ENCODE measurements at regions not wholly inside any gene's neighbourhood (a gene's known extent, or its start where the extent isn't known, plus 50 kb on each side); places are given as distances from the start of the nearest gene placed in this dataset.
"Not testable (repeated sequence)": the region's sequence is repeated elsewhere in the genome, so short reads cannot be mapped to it uniquely, and the experiment has no call there.

DNA sequence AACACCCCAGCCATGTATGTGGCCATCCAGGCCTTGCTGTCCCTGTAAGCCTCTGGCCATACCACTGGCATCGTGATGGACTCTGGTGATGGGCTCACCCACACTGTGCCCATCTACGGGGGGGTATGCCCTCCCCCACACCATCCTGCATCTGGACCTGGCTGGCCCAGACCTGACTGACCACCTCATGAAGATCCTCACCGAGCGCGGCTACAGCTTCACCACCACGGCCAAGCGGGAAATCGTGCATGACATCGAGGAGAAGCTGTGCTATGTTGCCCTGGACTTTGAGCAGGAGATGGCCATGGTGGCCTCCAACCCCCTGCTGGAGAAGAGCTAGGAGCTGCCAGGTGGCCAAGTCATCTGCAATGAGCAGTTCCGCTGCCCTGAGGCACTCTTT is 80.4 kb upstream of the ZCCHC2 start:
- DNase-seq (ENCODE audit: low spot score): no peak

DNA sequence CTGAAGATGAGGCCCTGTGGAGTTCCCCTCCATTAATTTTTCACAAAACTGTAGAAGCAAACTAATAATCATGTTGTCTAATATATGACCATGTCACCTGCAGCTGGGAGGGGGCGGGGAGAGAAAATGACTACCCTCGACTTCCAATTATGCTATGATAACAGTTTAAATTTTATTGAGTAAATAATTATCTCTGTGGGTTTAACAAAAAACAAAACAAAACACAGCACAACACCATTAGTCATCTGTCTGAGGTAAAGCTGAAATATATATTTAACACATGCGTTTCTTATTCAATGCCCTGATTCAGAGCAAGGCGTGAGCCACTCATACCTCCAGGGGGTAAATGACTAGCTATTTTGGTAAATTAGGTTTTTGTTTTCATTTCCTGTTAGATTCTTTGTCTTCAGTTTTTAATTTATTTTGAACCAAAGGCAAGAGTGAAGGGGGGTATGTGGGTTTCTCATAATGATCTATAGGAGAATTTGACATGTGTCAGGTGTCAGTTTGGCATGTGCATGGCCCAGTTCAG is 77.4 kb upstream of the ZCCHC2 start:
- DNase-seq (ENCODE audit: low spot score): no peak

DNA sequence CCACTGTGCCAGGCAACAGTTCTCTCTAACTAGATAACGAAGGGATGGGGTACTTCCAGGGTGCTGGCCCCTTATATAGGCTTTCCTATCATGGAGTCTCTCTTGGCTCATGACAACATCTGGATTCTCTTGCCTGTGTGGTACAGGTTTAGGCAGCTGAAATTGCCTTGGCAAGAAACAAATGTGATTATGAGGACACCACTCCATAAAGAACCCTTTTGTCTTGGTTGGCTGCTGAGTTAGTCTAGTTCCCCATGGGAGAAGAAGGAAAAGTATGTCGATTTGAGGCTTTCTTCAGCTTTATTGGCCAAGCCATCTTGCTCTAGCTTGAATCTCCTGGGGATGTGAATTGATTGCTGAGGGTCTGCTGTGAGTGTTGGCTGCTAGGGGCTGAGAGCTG is 76.3 kb upstream of the ZCCHC2 start:
- DNase-seq (ENCODE audit: low spot score): peak; percentile 50

DNA sequence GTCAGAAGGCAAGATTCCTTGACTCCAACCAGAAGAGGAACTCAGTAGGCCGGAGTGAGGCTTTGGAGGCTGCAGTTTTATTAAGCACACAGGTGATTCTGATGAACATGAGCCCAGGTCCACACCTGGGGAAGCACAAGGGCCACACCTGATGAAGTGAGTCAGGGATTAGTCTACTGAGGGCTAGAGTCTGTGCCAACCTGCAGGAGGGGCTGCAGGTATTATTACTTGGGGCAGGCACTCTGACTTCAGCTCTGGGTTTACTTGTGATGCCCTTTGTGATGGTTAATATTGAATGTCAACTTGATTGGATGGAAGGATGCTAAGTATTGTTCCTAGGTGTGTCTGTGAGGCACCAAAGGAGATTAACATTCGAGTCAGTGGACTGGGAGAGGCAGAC is 75.2 kb upstream of the ZCCHC2 start:
- DNase-seq (ENCODE audit: low spot score): no peak

DNA sequence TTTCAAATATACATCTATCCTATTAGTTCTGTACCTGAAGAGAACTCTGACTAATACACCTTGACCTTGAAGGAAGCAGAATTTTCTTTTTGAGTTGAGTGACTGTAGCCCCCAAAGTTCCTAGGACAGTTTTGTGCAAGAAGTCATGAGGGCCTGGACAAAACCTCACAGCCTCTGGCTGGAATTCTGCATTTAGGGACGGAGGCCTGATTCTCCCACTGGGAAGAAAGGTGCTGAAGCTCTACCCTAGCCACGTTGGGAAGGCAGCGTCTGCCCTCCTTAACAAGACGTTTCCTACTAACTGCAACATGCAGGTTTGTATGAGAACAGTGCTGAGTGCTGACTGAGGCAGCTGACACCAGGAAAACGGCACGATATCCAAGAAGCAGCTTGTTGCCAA is 74.4 kb upstream of the ZCCHC2 start:
- no peak for DNase-seq (ENCODE audit: low spot score)

GRCh38 chr18:62449490-62450104 is 73.2 kb upstream of the ZCCHC2 start:
- DNase-seq (ENCODE audit: low spot score): no peak

GRCh38 chr18:62450175-62450545 is 72.7 kb upstream of the ZCCHC2 start:
- DNase-seq (ENCODE audit: low spot score): no peak

GRCh38 chr18:62450546-62451410 is 72.0 kb upstream of the ZCCHC2 start:
- DNase-seq (ENCODE audit: low spot score): no peak

- no peak for DNase-seq (ENCODE audit: low spot score)
Observed at GRCh38 chr18:62452280-62452831, 70.5 kb upstream of the ZCCHC2 start.

DNA sequence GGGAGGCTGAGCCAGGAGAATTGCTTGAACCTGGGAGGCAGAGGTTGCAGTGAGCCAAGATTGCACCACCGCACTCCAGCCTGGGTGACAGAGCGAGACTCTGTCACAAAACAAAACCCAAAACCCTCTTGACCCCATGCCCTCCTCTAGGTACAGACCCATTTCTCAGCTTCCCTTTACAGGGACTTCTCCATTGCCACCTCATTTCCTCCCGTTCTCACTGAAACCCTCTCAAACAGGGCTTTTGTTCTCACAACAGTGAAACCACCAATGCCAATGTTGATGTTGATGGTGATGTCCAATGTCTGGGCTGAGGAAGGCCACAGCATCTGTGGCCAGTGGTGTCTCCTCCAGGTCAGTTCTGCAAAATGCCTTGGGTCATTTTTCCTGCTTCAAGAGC is 69.0 kb upstream of the ZCCHC2 start:
- no peak for DNase-seq (ENCODE audit: low spot score)

DNA sequence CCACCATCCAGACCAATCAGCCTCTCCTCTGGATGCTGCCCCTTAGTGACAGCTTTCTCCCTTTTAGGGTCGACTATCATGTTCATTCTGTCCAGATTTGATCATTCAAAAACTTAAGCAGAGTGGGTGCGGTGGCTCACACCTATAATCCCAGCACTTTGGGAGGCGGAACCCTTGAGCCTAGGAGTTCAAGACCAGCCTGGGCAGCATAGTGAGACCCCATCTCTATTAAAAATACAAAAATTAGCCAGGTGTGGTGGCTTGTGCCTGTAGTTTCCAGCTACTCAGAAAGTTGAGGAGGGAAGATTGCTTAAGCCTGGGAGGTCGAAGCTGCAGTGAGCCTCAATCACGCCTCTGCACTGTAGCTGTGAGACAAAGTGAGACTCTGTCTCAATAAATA is 68.3 kb upstream of the ZCCHC2 start:
- no peak for DNase-seq (ENCODE audit: low spot score)

DNA sequence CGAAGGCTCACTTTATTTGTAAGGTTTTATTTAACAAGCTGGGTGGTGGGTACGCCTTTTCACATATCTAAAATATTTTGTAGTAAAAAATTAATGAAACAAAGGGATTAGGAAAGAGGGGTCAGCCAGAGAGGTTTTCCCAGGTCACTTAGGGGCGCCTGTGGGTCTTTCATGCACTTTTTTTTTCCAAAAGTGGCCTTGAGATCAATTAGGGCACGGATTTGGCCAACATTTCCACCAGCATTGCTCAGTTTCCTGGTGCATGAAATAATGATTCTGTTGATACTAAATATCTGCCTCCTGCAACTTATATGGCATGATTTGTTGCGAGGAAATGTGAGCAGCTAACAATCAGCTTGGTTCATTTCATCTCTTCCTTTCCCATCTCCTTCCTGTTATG is 67.6 kb upstream of the ZCCHC2 start:
- DNase-seq (ENCODE audit: low spot score): no peak

- DNase-seq (ENCODE audit: low spot score): no peak
Observed at GRCh38 chr18:62457877-62458276, 64.9 kb upstream of the ZCCHC2 start.

DNA sequence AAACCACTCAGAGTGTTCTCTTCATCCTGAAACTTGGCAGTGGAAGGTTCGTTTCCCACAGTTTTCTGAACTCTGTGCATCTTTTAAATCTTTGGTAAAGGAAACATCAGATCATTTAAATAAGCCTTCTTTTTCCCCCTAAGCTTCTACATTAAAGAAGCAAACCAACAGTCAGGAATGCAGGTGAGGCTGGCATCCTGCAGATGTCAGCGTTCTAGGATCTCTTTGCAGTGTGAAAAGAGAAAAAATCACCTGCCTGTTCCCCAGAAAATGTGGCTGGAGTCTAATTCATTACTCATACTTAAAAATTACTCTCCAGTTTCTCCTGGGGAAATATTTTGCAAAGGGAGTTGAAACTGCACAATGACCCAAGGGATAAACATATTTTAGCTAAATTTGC is 64.5 kb upstream of the ZCCHC2 start:
- DNase-seq (ENCODE audit: low spot score): no peak

DNA sequence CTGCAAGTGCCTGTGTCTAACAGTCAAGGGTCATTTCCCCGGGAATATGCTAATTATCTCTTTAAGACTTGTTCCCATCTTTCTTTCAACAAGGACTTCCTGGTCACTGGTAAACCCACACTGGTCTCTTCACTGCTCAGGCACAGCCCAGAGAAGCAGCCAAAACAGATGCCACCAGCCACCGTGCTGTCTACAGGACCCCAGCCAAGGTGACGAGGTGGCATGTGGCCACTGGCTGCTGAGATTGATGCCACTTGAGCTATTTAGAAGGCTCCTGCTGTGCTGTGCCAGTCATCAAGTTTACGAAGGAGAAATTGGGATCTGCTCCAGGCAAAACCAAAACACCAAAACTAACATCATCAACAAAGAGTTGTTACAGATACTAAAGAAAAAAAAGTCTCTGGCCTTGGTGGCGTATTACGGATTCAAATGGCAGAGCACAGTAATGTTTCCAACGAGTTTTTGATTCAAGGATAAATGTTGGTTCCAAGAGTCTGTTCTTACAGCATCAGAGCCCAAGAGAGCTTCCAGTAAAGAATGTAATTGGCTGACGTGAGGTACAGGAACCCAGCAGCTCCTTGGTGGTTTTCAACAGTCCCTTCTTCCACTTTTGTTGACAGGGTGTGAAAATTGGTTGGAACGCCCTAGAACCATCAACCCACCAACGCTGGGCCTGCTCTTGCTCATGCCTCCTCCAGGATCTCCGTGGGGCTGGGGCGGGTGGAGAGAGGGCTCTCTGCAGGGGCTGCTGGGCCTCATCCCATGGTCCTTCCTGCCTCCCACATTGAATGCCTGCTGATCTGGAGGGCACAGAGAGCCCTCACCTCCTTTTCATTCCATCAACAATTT is 63.7 kb upstream of the ZCCHC2 start:
- no peak for DNase-seq (ENCODE audit: low spot score)

DNA sequence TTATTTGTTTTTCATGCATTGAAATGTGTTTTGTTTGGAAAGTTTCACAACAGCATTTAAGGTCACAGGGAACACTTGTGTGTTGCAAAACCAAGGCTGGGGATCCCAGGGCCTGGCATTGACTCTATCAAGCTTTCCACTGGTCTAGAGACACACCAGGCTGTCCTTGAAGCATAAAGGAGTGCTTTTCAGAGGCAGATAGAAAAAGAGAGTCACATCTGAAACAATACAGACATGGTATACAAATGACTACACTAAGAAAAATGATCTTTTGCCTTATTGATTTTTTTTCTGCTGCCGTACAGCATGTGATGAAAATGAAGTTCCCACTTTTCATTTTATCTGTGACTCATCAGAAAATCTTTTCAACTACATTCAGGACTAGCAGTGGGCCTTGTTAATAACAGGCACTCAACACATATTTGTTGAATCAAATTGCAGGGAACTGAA is 61.9 kb upstream of the ZCCHC2 start:
- DNase-seq (ENCODE audit: low spot score): peak; percentile 57

DNA sequence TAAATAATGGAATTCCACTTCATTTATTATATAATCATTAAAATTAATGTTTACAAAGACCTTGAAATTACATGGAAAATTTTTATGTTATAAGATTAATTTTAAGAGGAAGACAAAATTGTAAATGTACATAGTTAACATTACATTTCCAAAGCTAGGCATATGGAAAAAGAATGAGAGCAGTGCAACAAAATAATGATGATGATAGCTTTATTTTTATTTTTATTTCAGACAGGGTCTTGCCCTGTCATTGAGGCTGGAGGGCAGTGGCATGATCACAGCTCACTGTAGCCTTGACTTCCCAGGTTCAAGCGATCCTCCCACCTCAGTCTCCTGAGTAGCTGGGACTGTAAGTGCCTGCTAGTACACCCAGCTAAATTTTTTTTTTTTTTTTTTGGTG is 61.2 kb upstream of the ZCCHC2 start:
- no peak for DNase-seq (ENCODE audit: low spot score)

DNA sequence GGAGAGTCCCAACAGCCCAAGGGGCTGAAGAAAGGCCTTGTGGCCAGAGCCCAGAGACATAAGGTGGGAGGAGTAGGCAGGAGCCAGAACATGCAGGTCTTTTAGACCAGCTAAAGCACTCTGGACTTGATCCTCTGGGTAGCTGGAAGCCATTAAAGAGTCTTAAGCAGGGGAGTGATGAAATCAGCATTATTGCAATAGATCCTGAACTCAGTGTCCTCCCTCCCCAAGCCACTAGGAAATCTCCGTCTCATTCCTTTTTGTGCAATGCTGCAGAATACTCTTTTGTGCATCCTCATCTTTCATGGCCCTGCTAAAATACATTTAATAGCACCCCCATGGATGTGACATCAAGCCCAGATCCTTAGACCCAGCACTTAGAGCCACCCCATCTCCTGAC is 58.6 kb upstream of the ZCCHC2 start:
- DNase-seq (ENCODE audit: low spot score): no peak

DNA sequence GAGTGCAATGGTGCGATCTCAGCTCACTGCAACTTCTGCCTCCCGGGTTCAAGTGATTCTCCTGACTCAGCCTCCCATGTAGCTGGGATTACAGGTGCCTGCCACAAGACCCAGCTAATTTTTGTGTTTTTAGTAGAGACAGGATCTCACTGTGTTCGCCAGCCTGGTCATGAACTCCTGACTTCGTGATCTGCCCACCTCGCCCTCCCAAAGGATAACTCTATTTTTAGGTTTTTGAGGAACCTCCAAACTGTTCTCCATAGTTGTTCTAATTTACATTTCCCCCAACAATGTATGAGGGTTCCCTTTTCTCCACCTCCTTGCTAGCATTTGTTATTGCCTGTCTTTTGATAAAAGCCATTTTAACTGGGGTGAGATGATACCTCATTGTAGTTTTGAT is 53.7 kb upstream of the ZCCHC2 start:
- DNase-seq (ENCODE audit: low spot score): not testable (repeated sequence)

Data from COLO829 (cell line).